Transverse colon (tissue), 4 donors: ENCODE measurements at regions not wholly inside any gene's neighbourhood (a gene's known extent, or its start where the extent isn't known, plus 50 kb on each side); places are given as distances from the start of the nearest gene placed in this dataset.

Experiments
- DNase-seq: peaks from one replicate; pipeline ENCODE4 v3.0.0-alpha.2; 2019
- H3K27ac ChIP-seq, 4 donors: fragments of 200-600 bp; sonication (generic); 2 replicates each; pipeline ENCODE4 v1.5.1; 2016 to 2018; ENCODE audit warnings: inconsistent platforms in 4 of 4
- H3K27me3 ChIP-seq: fragments of 200-600 bp; sonication (generic); 2 replicates; pipeline ENCODE4 v1.5.1; 2017; ENCODE audit warnings: inconsistent platforms
- H3K36me3 ChIP-seq, 4 donors: fragments of 200-600 bp; sonication (generic); 2 replicates each; pipeline ENCODE4 v1.5.1; 2017 to 2019; ENCODE audit warnings: inconsistent platforms in 4 of 4
- H3K4me1 ChIP-seq, 4 donors: fragments of 200-600 bp; sonication (generic); 2 replicates each; pipeline ENCODE4 v1.5.1; 2017 to 2020; ENCODE audit warnings: inconsistent platforms in 4 of 4
- H3K4me3 ChIP-seq, 4 donors: fragments of 200-600 bp; sonication (generic); 1 replicate in 1 of 4; 2 replicates in 3 of 4; pipeline versions ENCODE4 v1.5.1 to v1.6.1; 2017 to 2019; ENCODE audit warnings: inconsistent platforms in 4 of 4
- H3K9me3 ChIP-seq, 2 donors: fragments of 200-600 bp; sonication (generic); 2 replicates each; pipeline ENCODE4 v1.5.1; 2017 to 2019; ENCODE audit warnings: inconsistent platforms in 2 of 2
- CTCF ChIP-seq, 5 experiments: fragments of 200-600 bp in 3 of 5; fragments of 450-650 bp in 2 of 5; sonication (generic) in 3 of 5; IDR thresholded peaks; 1 replicate in 2 of 5; 2 replicates in 3 of 5; pipeline ENCODE4 v1.5.1; 2016 to 2017; ENCODE audit warnings: antibody characterized with exemption in 5 of 5, inconsistent platforms in 3 of 5, mild to moderate bottlenecking in 2 of 5, moderate library complexity in 1 of 5
- EP300 ChIP-seq: sonication (generic); formaldehyde crosslinking; IDR thresholded peaks from one replicate; pipeline ENCODE4 v1.6.1; 2017; ENCODE audit warnings: antibody characterized with exemption, low read depth
- POLR2A ChIP-seq: fragments of 450-650 bp; IDR thresholded peaks from one replicate; pipeline ENCODE4 v1.6.1; 2016; ENCODE audit warnings: antibody characterized with exemption, mild to moderate bottlenecking, moderate library complexity
- POLR2AphosphoS5 ChIP-seq, 3 donors: sonication (generic); formaldehyde crosslinking; IDR thresholded peaks; one replicate each; pipeline ENCODE4 v1.6.1; 2016; ENCODE audit warnings: antibody characterized with exemption in 3 of 3
- WGBS, 2 donors: methylation state at CpG; one replicate each; pipeline ENCODE4 v1.1.5; 2018; ENCODE audit warnings: low coverage in 1 of 2; 5-methylcytosine and 5-hydroxymethylcytosine counted together
- in situ Hi-C, 4 donors: fragments of 200-750 bp; cut with MboI; loops; one replicate each; pipeline versions ENCODE4 v1.15.0 to v1.15.1; 2017; ENCODE audit warnings: low sequenced_read_pairs in 3 of 4, low pct_ligation_motif_present in 1 of 4, low pct_unique_long_range_greater_than_20kb in 1 of 4
- intact Hi-C: fragments of 100-400 bp; cut with DNase I; formaldehyde crosslinking; loops from one replicate; pipeline ENCODE4 v1.15.1; 2023; ENCODE audit warnings: low total_unique reads

DNA sequence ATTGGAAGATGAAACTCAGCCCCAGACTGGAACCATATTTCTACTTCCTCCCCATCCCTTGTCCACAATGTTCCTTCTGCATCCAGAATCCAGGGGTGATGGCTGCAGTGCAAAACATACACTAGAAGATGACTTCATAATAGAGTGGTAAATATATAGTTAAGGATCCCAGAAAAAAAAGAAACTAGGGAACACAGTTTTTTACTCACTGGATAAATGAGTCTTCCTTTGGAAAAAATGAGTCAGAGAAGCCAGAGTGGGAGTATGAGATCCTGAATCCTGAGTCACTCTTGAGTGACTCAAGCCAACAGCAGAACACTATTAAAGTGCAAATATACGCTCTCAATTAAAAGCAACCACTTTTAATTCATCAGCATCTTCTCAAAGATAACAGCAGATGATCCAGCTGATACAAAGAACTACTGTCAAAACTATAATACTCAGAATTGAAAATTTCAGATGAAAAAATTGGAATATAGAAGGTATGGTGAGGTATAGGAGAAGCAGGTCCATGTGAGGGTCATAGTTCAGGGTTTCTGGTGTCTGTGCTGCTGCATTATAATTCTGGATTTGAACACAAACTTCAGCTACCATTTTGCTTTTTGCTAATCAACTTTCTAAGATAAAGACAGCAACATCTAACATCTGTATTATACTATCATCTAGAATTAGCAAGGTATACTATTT lies 987.2 kb upstream of the CDH2 start:
- DNase-seq = no peak
- 40 to 48% methylated on average over 1 of the region's 1 CpG for WGBS, 2 donors
- no peaks in the 10 kb centered on the region for H3K36me3 ChIP-seq
- H3K4me3 ChIP-seq = no peak overlapping the region
- intact Hi-C loops = no loop called here
- no peaks in the 10 kb centered on the region for H3K9me3 ChIP-seq
- H3K4me1 ChIP-seq = no peaks in the 10 kb centered on the region
- no peaks in the 10 kb centered on the region for H3K27me3 ChIP-seq
- H3K27ac ChIP-seq = peak overlapping the region in 2 of 4 donors; percentile 42 to 55
- peak; percentile 13 to 61 (median 49) for TF ChIP-seq POLR2AphosphoS5 (IDR thresholded peaks at IDR 0.05)
- no peak for TF ChIP-seq POLR2A
- in situ Hi-C loops = no loop called here

DNA sequence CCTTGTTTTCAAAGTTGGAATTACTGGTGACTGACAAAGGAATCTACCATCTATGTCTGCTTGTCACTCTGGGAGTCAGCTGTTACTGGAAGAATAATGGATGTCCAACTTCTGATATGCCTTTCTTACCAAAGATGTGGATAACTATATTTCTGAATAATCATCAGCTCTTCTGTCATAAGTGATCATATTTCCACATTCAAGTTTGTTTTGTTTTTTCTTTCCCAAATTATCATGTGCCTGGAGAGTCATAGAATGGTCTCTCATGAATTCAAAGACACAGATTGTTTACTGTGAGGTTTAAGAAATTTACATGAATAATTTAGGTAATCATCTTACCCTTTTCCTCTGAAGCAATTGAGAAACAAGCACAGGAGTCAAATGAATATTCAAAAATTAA lies 986.7 kb upstream of the CDH2 start:
- TF ChIP-seq EP300 (no peak), CTCF (IDR thresholded peaks at IDR 0.05) (no peak), POLR2AphosphoS5 (IDR thresholded peaks at IDR 0.05) (no peak), POLR2A (no peak)
- no peaks in the 10 kb centered on the region for H3K9me3 ChIP-seq
- no peak for DNase-seq
- no peaks in the 10 kb centered on the region for H3K4me1 ChIP-seq
- in situ Hi-C loops (no loop called here), intact Hi-C loops (no loop called here)
- H3K27ac ChIP-seq = peak overlapping the region in 1 of 4 donors; percentile 55
- no peaks in the 10 kb centered on the region for H3K36me3 ChIP-seq
- no peak overlapping the region for H3K4me3 ChIP-seq
- H3K27me3 ChIP-seq = no peaks in the 10 kb centered on the region

DNA sequence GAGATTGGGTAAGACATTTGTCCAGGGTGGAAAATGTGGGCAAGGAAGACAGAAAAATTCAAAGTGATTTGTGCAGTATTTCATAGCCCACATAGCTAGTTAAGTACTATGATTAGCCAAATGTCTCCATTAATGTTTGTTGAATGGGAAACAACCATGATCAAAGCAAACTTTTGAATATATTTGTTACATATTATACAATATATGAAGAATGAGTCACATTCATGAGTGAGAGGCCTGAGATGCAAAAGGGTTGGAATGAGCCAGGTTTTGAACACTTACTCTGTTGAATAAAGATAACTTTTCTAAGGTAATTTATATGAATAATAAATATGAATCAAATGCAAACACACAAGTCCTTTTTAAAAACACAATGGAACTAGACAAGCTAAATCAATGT lies 984.5 kb upstream of the CDH2 start:
- no peak for DNase-seq
- Histone ChIP-seq H3K4me1 (no peaks in the 10 kb centered on the region), H3K9me3 (no peaks in the 10 kb centered on the region), H3K27ac (no peak overlapping the region), H3K27me3 (no peaks in the 10 kb centered on the region), H3K4me3 (no peak overlapping the region), H3K36me3 (no peaks in the 10 kb centered on the region)
- intact Hi-C loops (no loop called here), in situ Hi-C loops (no loop called here)
- TF ChIP-seq EP300 (no peak), POLR2A (no peak), CTCF (IDR thresholded peaks at IDR 0.05) (no peak), POLR2AphosphoS5 (IDR thresholded peaks at IDR 0.05) (no peak)

DNA sequence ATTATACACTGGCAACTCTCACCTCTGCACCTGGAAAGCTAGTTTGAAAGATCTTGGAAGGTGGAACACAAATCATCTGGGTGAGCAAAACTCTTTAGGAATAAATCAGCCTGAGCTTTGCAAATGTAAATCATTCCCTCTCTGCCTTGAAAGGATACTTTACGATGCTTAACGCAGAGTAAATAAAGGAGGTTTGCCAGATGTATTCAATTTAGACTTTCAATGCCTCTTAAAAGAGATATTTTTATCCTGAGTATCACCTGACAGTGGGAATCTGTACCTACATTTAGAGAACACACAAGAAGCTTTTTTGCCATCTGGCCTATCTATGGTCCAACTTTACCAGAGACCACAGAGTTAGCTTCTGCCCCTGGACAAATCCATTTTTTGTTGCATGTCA lies 983.2 kb upstream of the CDH2 start:
- intact Hi-C loops = no loop called here
- in situ Hi-C loops = no loop called here
- H3K4me1 ChIP-seq = no peaks in the 10 kb centered on the region

More for the DNA sequence above, 983.2 kb upstream of the CDH2 start:
- Histone ChIP-seq H3K9me3 (no peaks in the 10 kb centered on the region), H3K36me3 (no peaks in the 10 kb centered on the region), H3K4me3 (no peak overlapping the region), H3K27ac (no peak overlapping the region), H3K27me3 (no peaks in the 10 kb centered on the region)
- WGBS, 2 donors = 17% methylated on average over 2 of the region's 2 CpGs
- TF ChIP-seq POLR2AphosphoS5 (IDR thresholded peaks at IDR 0.05) = no peak
- TF ChIP-seq EP300 = no peak
- TF ChIP-seq POLR2A = no peak
- no peak for TF ChIP-seq CTCF (IDR thresholded peaks at IDR 0.05)
- DNase-seq = no peak
